ENCODE measurements at regions not wholly inside any gene's neighbourhood (a gene's known extent, or its start where the extent isn't known, plus 50 kb on each side); places are given as distances from the start of the nearest gene placed in this dataset.
A peak's percentile ranks its signal among the peaks of the same experiment; 100 is the strongest.

DNA sequence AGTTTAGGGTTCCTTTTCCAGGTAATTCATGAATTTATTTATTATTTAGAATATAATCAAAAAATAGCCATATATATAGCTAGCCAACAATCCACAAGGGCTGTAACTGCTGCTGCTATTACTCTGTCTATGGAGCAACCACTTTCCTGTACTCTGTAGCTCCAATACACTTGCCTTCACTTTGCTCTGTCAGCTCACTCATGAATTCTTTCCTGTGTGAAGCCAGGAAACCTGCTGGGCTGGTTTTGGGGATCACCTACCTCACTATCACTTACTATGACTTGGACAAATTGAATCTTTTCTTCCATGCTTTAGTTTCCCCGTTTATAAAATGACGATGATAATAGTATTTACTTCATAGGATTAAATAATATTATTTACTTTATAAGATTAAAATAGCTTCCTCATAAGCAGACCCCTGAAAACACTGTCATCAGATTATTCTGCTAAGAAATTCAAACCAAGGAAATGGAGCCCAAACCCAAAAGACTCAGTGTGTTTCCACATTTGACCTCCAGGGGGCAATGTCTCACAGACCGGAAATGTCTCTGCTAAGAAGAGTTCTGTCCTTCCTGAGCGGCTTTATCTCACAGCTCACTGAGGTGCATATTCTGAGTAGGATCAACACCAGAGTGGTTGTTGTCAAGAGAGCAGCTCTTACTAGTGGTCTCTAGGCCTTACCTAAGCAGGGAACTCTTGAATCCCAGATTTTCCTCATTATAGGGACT, 457.1 kb downstream of the DAD1 start:
- TF ChIP-seq, protein P1, sequence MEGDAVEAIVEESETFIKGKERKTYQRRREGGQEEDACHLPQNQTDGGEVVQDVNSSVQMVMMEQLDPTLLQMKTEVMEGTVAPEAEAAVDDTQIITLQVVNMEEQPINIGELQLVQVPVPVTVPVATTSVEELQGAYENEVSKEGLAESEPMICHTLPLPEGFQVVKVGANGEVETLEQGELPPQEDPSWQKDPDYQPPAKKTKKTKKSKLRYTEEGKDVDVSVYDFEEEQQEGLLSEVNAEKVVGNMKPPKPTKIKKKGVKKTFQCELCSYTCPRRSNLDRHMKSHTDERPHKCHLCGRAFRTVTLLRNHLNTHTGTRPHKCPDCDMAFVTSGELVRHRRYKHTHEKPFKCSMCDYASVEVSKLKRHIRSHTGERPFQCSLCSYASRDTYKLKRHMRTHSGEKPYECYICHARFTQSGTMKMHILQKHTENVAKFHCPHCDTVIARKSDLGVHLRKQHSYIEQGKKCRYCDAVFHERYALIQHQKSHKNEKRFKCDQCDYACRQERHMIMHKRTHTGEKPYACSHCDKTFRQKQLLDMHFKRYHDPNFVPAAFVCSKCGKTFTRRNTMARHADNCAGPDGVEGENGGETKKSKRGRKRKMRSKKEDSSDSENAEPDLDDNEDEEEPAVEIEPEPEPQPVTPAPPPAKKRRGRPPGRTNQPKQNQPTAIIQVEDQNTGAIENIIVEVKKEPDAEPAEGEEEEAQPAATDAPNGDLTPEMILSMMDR (IDR thresholded peaks at IDR 0.05; ENCODE audit: low read depth, low read length): peak; percentile 55
- no peak overlapping the region for H3K4me3 ChIP-seq (ENCODE audit: low read depth, low read length)
- no peak for DNase-seq (ENCODE audit: low read depth, low spot score)
- in situ Hi-C loops (cut with HindIII; ENCODE audit: low sequenced_read_pairs): no loop called here

DNA sequence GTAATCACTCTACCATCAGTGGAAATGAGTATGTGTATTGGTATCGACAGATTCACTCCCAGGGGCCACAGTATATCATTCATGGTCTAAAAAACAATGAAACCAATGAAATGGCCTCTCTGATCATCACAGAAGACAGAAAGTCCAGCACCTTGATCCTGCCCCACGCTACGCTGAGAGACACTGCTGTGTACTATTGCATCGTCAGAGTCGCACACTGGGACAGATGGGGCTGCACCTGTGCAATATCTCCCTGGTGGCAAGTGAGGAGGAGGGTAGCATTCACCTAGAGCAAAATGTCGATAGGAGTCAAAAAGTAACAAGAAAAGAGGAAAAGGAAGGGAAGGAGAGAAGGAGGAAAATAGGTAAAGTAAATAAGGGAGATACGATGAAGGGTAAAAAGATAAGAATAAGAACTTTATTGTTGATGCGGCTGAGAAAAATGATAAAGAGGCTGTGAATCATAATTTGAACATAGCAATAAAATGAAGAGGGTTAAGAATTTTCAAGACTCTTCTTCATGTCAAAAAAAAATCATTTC, 450.5 kb upstream of the OR4E1 start:
- in situ Hi-C loops (cut with HindIII; ENCODE audit: low sequenced_read_pairs): no loop called here
- TF ChIP-seq, protein P1 (IDR thresholded peaks at IDR 0.05; ENCODE audit: low read depth, low read length): no peak
- H3K4me3 ChIP-seq (ENCODE audit: low read depth, low read length): no peak overlapping the region
- no peak for DNase-seq (ENCODE audit: low read depth, low spot score)

DNA sequence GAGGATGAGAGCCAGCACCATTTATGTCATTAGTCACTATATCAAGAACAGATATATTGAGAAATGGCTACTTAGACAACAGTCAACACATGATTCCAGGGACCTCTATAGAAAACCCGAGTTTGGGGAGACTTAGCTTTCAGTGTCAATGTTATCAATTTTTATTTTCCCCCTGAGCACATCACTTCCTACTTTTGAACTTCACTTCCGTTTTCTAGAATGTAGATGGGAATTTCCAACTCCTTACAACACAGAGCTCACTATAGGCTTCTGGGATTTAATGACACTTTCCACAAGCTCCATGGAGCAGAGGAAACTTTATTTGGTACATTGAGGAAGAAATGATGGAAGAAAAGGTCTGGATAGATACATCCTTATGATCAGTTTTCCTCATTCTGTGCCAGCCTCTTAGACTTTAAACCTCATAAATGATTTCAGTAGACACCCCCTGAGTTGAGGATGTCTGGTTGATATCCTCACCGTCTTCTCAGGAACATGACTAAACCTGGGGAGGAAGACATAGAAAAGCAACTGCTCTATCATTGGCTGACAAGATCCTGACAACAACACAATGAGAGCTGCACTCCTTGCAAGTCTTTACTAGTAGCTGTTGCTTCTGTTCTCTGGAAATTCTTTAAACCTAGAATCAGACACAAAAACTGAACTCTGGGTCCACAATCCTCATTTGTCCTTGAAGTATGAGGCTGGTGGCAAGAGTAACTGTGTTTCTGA, 449.4 kb upstream of the OR4E1 start:
- no peak for DNase-seq (ENCODE audit: low read depth, low spot score)
- in situ Hi-C loops (cut with HindIII; ENCODE audit: low sequenced_read_pairs): no loop called here
- H3K4me3 ChIP-seq (ENCODE audit: low read depth, low read length): no peak overlapping the region
- TF ChIP-seq, protein P1 (IDR thresholded peaks at IDR 0.05; ENCODE audit: low read depth, low read length): no peak

DNA sequence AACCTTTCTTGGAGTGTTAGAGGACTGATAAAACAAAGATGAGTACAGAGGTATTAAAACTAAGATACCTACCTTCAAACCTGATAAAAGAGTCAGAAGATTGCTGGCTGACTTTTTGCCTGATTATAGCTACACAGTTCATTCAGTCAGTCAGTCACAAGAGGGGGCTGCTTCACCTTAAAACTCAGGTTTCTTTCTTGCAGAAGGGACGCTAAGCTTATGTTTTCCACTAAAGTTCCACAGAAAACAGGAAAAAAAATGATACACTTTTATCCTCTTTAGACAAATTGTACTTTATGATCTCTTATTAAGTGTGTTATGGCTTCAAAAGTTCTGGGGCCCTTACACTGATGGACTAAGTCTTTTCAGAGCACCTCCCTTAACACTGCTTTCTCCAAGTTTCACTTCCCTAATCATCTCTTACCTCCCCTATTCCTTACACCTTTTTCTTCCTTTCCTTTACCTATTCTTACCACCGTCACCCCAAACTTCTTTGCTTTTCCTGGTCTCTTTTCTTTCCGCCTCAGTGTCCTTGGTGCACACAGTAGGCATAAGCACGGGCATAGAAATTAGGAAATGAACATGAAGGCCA, 448.7 kb upstream of the OR4E1 start:
- in situ Hi-C loops (cut with HindIII; ENCODE audit: low sequenced_read_pairs): no loop called here
- no peak overlapping the region for H3K4me3 ChIP-seq (ENCODE audit: low read depth, low read length)
- no peak for DNase-seq (ENCODE audit: low read depth, low spot score)
- TF ChIP-seq, protein P1 (IDR thresholded peaks at IDR 0.05; ENCODE audit: low read depth, low read length): peak; percentile 39

DNA sequence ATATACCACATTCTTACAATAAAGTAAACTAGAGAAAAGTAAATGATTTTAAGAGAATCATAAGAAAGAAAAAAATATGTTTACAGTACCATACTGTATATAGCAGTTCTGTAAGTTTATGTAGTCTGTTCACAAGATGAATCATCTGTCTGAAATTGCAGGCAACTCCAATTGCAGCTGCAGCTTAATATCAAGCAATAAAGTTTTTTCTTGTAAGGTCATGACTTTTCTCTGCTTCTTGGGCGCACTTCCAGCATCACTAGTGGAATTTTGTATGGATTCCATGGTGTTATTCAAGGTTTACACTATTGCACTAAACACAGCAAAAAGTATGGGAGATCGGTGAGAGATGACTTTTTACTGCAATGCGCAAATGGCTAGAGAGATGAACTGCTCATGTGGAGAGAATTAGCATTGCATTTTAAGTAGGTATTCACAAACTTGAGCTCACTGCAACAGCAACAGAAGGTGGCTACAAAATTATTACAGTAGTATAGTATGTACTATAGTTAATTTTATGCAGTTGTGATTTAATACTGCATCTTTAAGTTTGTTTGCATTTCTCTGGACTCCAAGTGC, 445.4 kb upstream of the OR4E1 start:
- no peak overlapping the region for H3K4me3 ChIP-seq (ENCODE audit: low read depth, low read length)
- peak; percentile 6 for DNase-seq (ENCODE audit: low read depth, low spot score)
- TF ChIP-seq, protein P1 (IDR thresholded peaks at IDR 0.05; ENCODE audit: low read depth, low read length): no peak
- in situ Hi-C loops (cut with HindIII; ENCODE audit: low sequenced_read_pairs): no loop called here

DNA sequence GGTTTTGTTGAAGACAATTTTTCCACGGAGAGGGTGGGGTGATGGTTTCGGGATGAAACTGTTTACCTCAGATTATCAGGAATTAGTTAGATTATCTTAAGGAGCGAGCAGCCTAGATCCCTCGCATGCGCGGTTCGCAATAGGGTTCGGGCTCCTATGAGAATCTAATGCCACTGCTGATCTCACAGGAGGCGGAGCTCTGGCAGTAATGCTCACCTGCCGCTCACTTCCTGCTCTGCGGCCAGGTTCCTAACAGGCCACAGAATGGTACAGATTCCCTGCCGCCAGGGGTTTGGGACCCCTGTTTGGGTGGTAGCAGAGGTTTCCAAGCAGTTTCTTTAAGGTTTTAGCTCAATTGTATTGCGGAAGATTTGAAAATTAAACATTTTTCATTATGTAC, 439.8 kb upstream of the OR4E1 start:
- in situ Hi-C loops (cut with HindIII; ENCODE audit: low sequenced_read_pairs): no loop called here
- no peak for DNase-seq (ENCODE audit: low read depth, low spot score)

More for the DNA sequence above, 439.8 kb upstream of the OR4E1 start:
- H3K4me3 ChIP-seq (ENCODE audit: low read depth, low read length): no peak overlapping the region
- TF ChIP-seq, protein P1 (IDR thresholded peaks at IDR 0.05; ENCODE audit: low read depth, low read length): no peak

All from astrocyte of the spinal cord (primary cell).